GM21529 (cell line): ENCODE measurements at regions not wholly inside any gene's neighbourhood (a gene's known extent, or its start where the extent isn't known, plus 50 kb on each side); places are given as distances from the start of the nearest gene placed in this dataset.

Experiments used
- ATAC-seq: cut with Tn5 transposase; IDR thresholded peaks from one replicate; pipeline ENCODE4 v1.9.1; 2021; ENCODE audit not compliant: unreplicated experiment

- no peak for ATAC-seq
These were observed 87.6 kb upstream of the TAF1B start for GRCh38 chr2:9755638-9756037.

- no peak for ATAC-seq
These were observed 86.5 kb upstream of the TAF1B start for GRCh38 chr2:9756692-9757250.

GRCh38 chr2:9757501-9758264, 85.6 kb upstream of the TAF1B start:
- no peak for ATAC-seq

- no peak for ATAC-seq
These were observed 84.5 kb upstream of the TAF1B start for GRCh38 chr2:9758741-9759140.

GRCh38 chr2:9760069-9760901, 83.0 kb upstream of the TAF1B start:
- no peak for ATAC-seq

GRCh38 chr2:9760902-9761228, 82.4 kb upstream of the TAF1B start:
- ATAC-seq = no peak

- ATAC-seq = no peak
These were observed 81.7 kb upstream of the TAF1B start for GRCh38 chr2:9761577-9761976.

GRCh38 chr2:9762164-9762563, 81.1 kb upstream of the TAF1B start:
- ATAC-seq = no peak

- ATAC-seq = no peak
These were observed 80.3 kb upstream of the TAF1B start for GRCh38 chr2:9762941-9763340.

- ATAC-seq = no peak
These were observed 79.7 kb upstream of the TAF1B start for GRCh38 chr2:9763356-9764152.

GRCh38 chr2:9764153-9764778, 79.0 kb upstream of the TAF1B start:
- no peak for ATAC-seq

GRCh38 chr2:9765611-9766531, 77.4 kb upstream of the TAF1B start:
- no peak for ATAC-seq

- no peak for ATAC-seq
These were observed 75.5 kb upstream of the TAF1B start for GRCh38 chr2:9767656-9768281.

- ATAC-seq = no peak
These were observed 74.9 kb upstream of the TAF1B start for GRCh38 chr2:9768388-9768787.

GRCh38 chr2:9769171-9770005, 73.9 kb upstream of the TAF1B start:
- ATAC-seq = peak; percentile 50

GRCh38 chr2:9770006-9770307, 73.3 kb upstream of the TAF1B start:
- ATAC-seq = no peak

- no peak for ATAC-seq
These were observed 72.8 kb upstream of the TAF1B start for GRCh38 chr2:9770308-9771100.

- ATAC-seq = no peak
These were observed 72.2 kb upstream of the TAF1B start for GRCh38 chr2:9771101-9771449.
